GM23338 (cell line): ENCODE measurements at regions not wholly inside any gene's neighbourhood (a gene's known extent, or its start where the extent isn't known, plus 50 kb on each side); places are given as distances from the start of the nearest gene placed in this dataset.

ENCODE experiments used
- EZH2 ChIP-seq: fragments of 200-600 bp; sonication (generic); IDR thresholded peaks from one replicate; pipeline ENCODE4 v1.8.0; 2017; ENCODE audit warnings: antibody characterized with exemption, mild to moderate bottlenecking, low read depth; ENCODE audit not compliant: unreplicated experiment
- EZH2phosphoT487 ChIP-seq: fragments of 200-600 bp; sonication (generic); IDR thresholded peaks from one replicate; pipeline ENCODE4 v1.8.1; 2018; ENCODE audit warnings: antibody characterized with exemption; ENCODE audit not compliant: unreplicated experiment
- JUNB ChIP-seq: IDR thresholded peaks from one replicate; pipeline ENCODE4 v1.6.1; 2016; ENCODE audit warnings: antibody characterized with exemption; ENCODE audit not compliant: unreplicated experiment
- TF ChIP-seq, protein P1 (sequence below), 2 experiments: fragments of 200-600 bp in 1 of 2; sonication (generic) in 1 of 2; conservative IDR thresholded peaks; 2 replicates each; pipeline versions ENCODE4 v1.5.1 to v1.6.1; 2016 to 2017; ENCODE audit warnings: antibody characterized with exemption in 2 of 2, low read depth in 2 of 2, mild to moderate bottlenecking in 2 of 2, moderate library complexity in 1 of 2
- TF ChIP-seq, protein P2 (sequence below): IDR thresholded peaks from one replicate; pipeline ENCODE4 v1.6.1; 2018; ENCODE audit warnings: antibody characterized with exemption; ENCODE audit not compliant: unreplicated experiment

GRCh38 chr11:28837599-28837998, 729.4 kb downstream of the METTL15 start:
- no peak for TF ChIP-seq EZH2
- TF ChIP-seq, protein P1, sequence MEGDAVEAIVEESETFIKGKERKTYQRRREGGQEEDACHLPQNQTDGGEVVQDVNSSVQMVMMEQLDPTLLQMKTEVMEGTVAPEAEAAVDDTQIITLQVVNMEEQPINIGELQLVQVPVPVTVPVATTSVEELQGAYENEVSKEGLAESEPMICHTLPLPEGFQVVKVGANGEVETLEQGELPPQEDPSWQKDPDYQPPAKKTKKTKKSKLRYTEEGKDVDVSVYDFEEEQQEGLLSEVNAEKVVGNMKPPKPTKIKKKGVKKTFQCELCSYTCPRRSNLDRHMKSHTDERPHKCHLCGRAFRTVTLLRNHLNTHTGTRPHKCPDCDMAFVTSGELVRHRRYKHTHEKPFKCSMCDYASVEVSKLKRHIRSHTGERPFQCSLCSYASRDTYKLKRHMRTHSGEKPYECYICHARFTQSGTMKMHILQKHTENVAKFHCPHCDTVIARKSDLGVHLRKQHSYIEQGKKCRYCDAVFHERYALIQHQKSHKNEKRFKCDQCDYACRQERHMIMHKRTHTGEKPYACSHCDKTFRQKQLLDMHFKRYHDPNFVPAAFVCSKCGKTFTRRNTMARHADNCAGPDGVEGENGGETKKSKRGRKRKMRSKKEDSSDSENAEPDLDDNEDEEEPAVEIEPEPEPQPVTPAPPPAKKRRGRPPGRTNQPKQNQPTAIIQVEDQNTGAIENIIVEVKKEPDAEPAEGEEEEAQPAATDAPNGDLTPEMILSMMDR (conservative IDR thresholded peaks at IDR 0.05; ENCODE audit: low read depth in 2 of 2), result no peak
- TF ChIP-seq, protein P2, sequence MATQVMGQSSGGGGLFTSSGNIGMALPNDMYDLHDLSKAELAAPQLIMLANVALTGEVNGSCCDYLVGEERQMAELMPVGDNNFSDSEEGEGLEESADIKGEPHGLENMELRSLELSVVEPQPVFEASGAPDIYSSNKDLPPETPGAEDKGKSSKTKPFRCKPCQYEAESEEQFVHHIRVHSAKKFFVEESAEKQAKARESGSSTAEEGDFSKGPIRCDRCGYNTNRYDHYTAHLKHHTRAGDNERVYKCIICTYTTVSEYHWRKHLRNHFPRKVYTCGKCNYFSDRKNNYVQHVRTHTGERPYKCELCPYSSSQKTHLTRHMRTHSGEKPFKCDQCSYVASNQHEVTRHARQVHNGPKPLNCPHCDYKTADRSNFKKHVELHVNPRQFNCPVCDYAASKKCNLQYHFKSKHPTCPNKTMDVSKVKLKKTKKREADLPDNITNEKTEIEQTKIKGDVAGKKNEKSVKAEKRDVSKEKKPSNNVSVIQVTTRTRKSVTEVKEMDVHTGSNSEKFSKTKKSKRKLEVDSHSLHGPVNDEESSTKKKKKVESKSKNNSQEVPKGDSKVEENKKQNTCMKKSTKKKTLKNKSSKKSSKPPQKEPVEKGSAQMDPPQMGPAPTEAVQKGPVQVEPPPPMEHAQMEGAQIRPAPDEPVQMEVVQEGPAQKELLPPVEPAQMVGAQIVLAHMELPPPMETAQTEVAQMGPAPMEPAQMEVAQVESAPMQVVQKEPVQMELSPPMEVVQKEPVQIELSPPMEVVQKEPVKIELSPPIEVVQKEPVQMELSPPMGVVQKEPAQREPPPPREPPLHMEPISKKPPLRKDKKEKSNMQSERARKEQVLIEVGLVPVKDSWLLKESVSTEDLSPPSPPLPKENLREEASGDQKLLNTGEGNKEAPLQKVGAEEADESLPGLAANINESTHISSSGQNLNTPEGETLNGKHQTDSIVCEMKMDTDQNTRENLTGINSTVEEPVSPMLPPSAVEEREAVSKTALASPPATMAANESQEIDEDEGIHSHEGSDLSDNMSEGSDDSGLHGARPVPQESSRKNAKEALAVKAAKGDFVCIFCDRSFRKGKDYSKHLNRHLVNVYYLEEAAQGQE, result no peak
- no peak for TF ChIP-seq EZH2phosphoT487
- no peak for TF ChIP-seq JUNB
